ENCODE measurements at regions not wholly inside any gene's neighbourhood (a gene's known extent, or its start where the extent isn't known, plus 50 kb on each side); places are given as distances from the start of the nearest gene placed in this dataset.

DNA sequence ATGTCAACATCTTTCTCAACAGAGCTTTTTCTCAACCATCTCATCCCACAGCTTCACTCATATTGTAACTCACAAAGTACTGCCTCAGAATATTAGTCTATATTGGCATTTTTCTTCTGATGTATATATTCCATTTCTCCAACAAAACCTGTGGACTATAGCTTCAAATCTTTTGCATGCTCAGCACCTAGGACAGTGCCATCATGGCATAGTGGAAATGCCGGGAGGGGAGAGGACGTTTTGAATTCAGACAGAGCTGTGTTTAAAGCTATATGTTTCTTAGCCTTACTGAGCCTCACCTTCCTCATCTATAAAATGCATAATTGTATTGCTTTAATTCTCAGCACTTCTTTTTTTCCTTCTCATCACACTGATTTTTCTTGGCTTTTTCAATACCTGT is 452.6 kb downstream of the GALC start:
- H3K4me3 ChIP-seq (ENCODE audit: low read depth, low read length): no peak overlapping the region
- no peak for DNase-seq (ENCODE audit: low read depth)
- TF ChIP-seq, protein P1, sequence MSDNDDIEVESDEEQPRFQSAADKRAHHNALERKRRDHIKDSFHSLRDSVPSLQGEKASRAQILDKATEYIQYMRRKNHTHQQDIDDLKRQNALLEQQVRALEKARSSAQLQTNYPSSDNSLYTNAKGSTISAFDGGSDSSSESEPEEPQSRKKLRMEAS (IDR thresholded peaks at IDR 0.05; ENCODE audit: low read depth, low read length): no peak
- TF ChIP-seq MYC (IDR thresholded peaks at IDR 0.05; ENCODE audit: low read depth, low read length) (no peak), POLR2A (IDR thresholded peaks at IDR 0.05; ENCODE audit: extremely low read depth, insufficient read length) (no peak)
- TF ChIP-seq, protein P2, sequence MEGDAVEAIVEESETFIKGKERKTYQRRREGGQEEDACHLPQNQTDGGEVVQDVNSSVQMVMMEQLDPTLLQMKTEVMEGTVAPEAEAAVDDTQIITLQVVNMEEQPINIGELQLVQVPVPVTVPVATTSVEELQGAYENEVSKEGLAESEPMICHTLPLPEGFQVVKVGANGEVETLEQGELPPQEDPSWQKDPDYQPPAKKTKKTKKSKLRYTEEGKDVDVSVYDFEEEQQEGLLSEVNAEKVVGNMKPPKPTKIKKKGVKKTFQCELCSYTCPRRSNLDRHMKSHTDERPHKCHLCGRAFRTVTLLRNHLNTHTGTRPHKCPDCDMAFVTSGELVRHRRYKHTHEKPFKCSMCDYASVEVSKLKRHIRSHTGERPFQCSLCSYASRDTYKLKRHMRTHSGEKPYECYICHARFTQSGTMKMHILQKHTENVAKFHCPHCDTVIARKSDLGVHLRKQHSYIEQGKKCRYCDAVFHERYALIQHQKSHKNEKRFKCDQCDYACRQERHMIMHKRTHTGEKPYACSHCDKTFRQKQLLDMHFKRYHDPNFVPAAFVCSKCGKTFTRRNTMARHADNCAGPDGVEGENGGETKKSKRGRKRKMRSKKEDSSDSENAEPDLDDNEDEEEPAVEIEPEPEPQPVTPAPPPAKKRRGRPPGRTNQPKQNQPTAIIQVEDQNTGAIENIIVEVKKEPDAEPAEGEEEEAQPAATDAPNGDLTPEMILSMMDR (IDR thresholded peaks at IDR 0.05; ENCODE audit: low read depth, low read length): no peak

DNA sequence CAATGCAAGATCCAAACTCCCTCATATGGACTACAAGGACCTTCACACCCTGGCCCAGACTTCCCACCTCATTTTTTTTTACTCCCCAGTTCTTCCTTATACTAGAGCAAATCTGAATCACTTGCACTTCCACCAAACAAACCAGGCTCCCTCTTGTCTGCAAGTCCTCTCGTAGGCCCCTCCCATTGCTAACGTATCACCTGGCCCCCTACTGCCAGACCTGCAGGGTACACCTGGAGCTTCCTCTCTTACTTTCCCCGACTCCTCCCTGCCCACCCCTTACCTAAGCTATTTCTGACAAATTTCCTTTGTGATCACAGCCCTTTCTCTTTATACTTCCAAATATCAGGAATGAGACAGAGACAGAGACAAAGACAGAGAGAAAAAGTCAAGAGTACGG is 463.9 kb downstream of the GALC start:
- no peak overlapping the region for H3K4me3 ChIP-seq (ENCODE audit: low read depth, low read length)
- no peak for TF ChIP-seq MYC (IDR thresholded peaks at IDR 0.05; ENCODE audit: low read depth, low read length)
- no peak for TF ChIP-seq POLR2A (IDR thresholded peaks at IDR 0.05; ENCODE audit: extremely low read depth, insufficient read length)
- TF ChIP-seq, protein P2 (IDR thresholded peaks at IDR 0.05; ENCODE audit: low read depth, low read length): no peak
- TF ChIP-seq, protein P1 (IDR thresholded peaks at IDR 0.05; ENCODE audit: low read depth, low read length): no peak
- no peak for DNase-seq (ENCODE audit: low read depth)

DNA sequence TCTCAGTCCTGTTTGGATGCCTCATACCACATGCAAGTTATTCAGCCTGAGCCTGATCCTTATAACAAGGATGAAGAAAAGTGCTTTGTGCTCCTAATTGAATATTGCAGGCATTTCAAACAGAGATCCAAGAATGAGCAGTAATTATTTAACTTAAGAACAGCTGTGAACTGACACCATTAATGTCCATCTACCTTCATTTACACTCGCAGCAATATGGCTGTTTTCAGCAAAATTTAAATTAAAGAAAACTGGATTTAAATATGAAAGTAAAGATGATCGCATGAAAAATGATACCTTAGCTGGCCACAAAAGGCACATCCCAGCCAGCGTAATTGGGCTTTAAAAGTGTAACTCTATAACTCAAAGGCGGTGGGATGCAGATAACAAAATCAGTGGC is 466.3 kb downstream of the GALC start:
- TF ChIP-seq, protein P2 (IDR thresholded peaks at IDR 0.05; ENCODE audit: low read depth, low read length): no peak
- no peak for TF ChIP-seq POLR2A (IDR thresholded peaks at IDR 0.05; ENCODE audit: extremely low read depth, insufficient read length)
- no peak for TF ChIP-seq MYC (IDR thresholded peaks at IDR 0.05; ENCODE audit: low read depth, low read length)
- TF ChIP-seq, protein P1 (IDR thresholded peaks at IDR 0.05; ENCODE audit: low read depth, low read length): no peak
- DNase-seq (ENCODE audit: low read depth): no peak
- no peak overlapping the region for H3K4me3 ChIP-seq (ENCODE audit: low read depth, low read length)

DNA sequence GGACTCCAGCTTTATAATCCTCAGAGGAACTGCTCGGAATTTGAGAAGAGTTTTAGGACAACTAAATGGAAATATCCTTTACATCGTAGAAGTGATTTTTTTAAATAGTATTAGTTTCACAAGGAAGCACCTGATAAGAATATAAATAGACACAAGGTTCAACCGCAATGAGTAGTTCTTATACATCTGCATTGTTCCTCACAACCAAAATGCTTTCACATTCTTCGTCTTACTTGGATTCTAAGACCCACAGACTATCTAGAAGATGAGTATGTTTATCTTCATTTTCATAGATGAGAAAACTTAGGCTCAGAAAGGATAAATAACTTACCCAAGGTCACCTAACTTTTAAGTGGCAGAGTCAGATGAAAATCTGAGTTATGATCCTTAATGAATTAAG is 469.0 kb downstream of the GALC start:
- DNase-seq (ENCODE audit: low read depth): no peak
- no peak overlapping the region for H3K4me3 ChIP-seq (ENCODE audit: low read depth, low read length)
- TF ChIP-seq POLR2A (IDR thresholded peaks at IDR 0.05; ENCODE audit: extremely low read depth, insufficient read length): no peak
- TF ChIP-seq, protein P2 (IDR thresholded peaks at IDR 0.05; ENCODE audit: low read depth, low read length): no peak
- TF ChIP-seq, protein P1 (IDR thresholded peaks at IDR 0.05; ENCODE audit: low read depth, low read length): no peak
- TF ChIP-seq MYC (IDR thresholded peaks at IDR 0.05; ENCODE audit: low read depth, low read length): no peak

DNA sequence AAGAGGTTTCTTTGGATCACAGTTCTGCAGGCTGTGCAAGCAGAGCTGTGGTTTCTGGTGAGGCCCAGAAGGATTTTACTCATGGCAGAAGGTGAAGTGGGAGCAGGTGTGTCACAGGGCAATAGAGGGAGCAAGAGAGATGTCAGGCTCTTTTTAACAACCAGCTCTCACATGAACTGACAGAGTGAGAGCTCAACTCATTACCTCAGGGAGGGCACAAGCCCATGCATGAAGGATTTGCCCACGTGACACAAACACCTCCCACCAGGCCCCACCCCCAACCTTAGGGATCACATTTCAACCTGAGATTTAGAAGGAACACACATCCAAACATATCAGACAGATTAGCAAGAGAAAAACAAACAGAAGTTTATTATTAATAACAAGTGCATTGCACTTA is 470.4 kb downstream of the GALC start:
- DNase-seq (ENCODE audit: low read depth): no peak
- TF ChIP-seq MYC (IDR thresholded peaks at IDR 0.05; ENCODE audit: low read depth, low read length) (no peak), POLR2A (IDR thresholded peaks at IDR 0.05; ENCODE audit: extremely low read depth, insufficient read length) (no peak)
- TF ChIP-seq, protein P2 (IDR thresholded peaks at IDR 0.05; ENCODE audit: low read depth, low read length): no peak
- TF ChIP-seq, protein P1 (IDR thresholded peaks at IDR 0.05; ENCODE audit: low read depth, low read length): no peak
- H3K4me3 ChIP-seq (ENCODE audit: low read depth, low read length): no peak overlapping the region

DNA sequence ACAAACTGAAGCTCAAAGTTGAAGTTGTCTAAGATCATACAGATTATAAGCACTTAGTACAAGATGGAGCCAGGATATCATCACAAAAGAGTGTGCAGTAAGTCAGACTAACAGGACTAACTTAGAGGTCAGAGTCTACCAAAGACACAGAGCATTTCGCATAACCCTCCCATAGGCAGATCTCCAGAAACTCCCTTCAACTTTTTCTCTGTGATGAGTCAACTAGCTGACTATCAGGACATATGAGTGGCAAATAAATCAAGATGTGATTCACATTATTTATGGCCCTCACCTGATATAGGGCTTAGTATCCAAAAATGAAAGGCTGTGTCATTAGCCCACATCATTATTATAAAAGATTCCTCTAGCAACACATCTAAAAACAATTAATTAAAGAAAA is 484.6 kb downstream of the GALC start:
- no peak for DNase-seq (ENCODE audit: low read depth)
- no peak for TF ChIP-seq POLR2A (IDR thresholded peaks at IDR 0.05; ENCODE audit: extremely low read depth, insufficient read length)
- TF ChIP-seq, protein P1 (IDR thresholded peaks at IDR 0.05; ENCODE audit: low read depth, low read length): no peak
- TF ChIP-seq, protein P2 (IDR thresholded peaks at IDR 0.05; ENCODE audit: low read depth, low read length): no peak
- TF ChIP-seq MYC (IDR thresholded peaks at IDR 0.05; ENCODE audit: low read depth, low read length): no peak

More for the DNA sequence above, 484.6 kb downstream of the GALC start:
- H3K4me3 ChIP-seq (ENCODE audit: low read depth, low read length): no peak overlapping the region

All from NB4 (cell line).